G401.6 (cell line): ENCODE measurements at regions not wholly inside any gene's neighbourhood (a gene's known extent, or its start where the extent isn't known, plus 50 kb on each side); places are given as distances from the start of the nearest gene placed in this dataset.
"Not testable (repeated sequence)": the region's sequence is repeated elsewhere in the genome, so short reads cannot be mapped to it uniquely, and the experiment has no call there.

Experiments used
- FAIRE-seq: peaks from 2 replicates; lab custom pipeline; 2012; peaks lifted over from hg19 to GRCh38; lab: Jason Lieb, UNC

DNA sequence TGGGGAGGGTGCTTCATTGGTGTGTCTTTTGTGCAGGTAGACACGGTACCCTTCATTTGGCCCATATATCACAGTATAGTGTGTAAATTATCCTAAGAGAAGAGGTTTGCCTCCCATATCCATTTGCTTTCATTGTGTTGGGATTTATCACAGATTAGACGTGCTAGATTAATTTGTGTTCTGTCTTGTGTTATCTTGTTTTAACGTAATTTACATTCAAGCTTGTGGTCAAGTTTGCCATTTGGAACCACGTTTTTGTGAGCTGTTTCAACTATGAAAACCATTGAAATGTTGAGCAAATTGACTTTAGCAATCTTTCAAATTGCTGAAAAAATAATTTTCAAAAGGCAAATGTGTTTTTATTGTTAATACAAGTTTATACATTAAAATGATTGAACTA is 1826.5 kb downstream of the SLITRK5 start:
- FAIRE-seq, result no peak

DNA sequence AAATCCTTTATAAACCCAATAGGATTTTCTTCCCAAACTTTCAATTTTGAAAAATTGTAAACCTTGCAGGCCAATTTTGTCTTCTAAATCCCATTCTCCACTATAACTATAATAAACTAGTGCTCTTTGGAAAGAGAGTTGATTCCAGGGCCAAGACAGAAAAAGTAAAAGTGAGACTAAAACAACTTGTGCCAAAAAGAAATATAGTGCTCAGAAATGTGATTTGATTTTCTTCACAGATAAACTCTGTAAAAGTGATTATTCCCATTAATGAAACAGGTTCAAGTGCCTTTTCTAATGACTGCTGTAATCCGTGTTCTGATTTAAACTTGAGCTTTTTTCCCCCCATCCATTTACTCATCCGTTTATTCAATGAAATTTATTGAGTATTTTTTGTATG is 1831.1 kb downstream of the SLITRK5 start:
- no peak for FAIRE-seq

DNA sequence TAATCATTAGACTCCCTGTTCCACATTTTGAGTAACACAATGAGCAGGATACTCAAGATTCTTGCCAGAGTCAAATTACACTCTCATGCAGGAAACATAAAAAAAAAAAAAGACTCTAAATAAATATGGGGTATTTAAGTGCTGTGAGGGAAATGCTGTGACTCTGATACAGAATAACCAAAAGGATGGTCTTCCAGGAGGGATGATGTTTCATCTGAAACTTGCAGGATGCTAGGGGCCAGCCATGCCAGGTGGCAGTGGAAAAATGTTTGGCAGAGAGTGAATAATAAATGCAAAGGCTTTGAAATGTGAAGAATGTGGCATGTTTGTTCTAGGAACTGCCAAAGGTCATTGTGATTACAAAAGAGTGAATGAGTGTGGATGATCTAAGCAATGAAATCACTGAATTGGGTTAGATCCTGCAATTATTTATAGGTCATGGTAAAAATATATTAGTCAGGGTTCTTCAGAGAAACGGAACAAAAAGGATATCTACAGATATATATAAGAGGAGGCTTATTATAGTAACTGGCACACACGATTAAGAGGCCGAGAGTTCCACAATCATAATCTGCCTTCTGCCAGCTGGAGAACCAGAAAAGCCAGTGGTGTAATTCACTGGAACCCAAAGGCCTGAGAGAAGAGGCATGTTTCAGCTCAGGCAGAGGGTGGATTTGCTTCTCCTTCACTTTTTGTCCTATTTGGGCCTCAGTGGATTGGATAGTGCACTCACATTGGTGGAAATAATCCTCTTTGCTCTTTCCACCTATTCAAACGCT is 1832.8 kb upstream of the MIR17HG start:
- no peak for FAIRE-seq

DNA sequence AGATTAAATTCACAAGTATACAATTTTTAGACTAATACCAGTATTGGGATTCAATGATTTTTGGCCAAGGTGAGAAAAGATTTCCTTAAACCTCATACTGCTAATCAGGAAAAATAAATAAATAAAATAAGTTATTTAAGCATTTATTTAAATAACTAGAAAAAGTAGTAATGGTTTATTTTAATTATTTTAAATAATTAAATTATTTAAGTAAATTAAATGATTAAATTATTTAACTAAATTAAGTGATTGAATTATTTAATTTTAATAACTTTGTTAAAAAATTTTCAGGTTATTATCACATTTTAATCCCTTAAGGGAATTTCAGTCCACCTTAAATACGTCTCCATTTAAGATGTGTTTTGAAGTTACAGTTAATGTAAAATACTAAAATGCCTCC is 1831.5 kb upstream of the MIR17HG start:
- FAIRE-seq, result peak; percentile 97

DNA sequence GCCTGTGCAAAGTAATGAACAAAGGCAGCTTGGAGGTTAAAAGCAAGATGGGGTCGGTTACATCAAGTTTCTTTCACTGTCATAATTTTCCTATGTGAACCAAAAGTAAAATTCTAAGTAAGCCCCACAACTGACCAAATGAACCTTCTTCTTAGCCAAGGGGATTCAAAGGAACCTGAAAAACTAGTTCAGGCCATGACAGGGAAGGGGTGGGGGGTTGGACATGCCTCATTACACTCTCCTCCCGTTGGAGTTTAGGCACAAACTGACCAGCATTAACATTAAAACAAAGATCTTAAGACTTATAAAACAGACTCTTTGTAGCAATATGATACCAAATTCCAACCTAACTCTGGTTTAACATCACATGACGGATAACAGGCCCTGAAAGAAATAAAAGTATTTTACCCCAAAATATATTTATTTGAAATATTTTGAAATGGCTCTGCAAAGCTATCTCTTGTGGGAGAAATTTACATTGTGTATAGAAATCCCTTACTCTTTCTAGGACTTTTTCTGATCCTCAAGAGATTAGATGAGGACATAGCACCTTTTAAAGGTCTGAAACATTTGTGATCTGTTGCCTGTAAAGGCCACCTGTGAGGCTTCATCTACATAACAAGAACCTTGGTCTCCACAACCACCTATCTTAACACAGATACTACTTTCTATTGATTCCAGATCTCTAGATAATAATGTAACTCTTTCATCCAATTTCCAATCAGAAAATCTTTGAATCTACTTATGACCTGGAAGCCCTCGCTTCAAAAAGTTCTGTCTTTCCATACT is 1829.0 kb upstream of the MIR17HG start:
- FAIRE-seq, result no peak

DNA sequence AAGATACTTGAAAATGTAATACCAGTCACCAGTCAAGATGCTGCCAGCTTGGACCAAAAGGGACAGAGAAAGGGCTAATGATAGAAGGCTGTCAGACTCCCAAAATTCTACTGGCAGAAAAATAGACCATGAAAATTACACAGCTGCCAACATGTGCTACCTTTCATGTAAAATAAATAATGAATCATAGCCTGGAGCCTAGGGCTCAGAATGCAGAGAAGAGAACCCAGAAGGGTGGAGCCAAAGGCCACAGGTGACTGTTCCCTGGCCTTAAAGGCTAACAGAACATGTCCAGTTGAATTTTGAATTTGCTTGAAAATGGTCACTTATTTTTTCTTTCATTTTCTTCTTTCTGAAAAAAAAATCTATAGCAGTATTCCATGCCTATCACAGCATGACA is 1827.0 kb upstream of the MIR17HG start:
- no peak for FAIRE-seq

DNA sequence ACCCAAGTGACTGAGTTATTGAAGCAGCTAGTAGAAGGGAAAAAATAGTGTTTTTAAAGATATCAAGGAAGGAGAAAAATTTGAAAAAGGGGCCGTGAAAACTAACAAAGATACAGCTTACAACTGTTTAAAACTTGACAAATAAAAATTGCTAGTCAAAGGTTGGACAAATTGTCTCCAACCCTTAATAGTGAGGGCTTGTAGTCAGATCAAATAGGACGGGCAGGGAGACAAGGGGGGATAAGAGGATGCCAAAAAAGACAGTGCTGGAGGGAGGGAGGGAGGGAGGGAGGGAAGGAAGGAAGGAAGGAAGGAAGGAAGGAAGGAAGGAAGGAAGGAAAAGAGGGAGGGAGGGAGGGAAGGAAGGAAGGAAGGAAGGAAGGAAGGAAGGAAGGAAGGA is 1825.8 kb upstream of the MIR17HG start:
- FAIRE-seq, result not testable (repeated sequence)

DNA sequence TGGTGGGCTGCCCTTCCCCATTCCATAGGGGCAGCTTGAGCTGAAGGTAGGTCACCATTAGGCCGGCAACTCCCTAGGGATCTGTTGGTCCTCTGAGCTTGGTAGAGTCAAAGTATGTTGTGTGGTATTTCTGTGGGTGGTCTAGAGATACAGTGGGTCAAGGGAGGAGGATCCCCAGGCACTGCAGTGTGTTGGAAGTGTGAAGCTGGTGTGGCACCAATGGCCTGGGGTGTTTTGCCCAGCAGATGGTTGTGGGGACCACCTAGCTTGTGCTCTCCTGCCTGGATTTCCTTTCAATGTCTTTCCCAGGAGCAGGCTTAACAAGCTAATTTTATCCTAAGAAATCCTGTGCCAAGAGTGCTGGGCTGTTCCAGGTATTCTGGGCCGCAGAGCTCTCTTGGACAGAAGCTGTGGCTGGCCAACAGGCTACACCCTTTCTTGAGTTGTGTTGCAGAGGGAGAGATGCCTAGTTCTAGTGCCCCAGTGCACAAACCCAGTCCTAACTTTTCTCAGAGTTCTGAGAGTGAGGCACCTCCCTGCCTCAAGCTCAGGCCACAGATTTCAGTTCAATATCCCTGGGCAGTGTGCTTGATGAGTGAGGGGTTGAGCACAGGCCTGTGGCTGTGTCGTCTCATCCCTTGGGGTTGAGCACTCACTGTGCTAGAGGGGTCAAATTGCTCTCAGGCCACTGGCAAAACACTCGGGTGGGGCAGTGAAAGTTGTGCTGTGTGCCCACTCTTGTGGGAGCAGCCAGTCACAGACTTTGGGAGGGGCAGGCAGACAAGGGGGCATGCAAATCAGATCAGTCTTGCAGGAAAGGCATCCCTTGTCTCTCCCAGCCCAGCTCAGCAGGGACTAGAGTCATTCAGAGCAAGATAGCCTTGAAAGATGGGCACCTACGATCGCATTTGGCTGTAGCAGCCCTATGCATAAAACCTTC is 1806.1 kb upstream of the MIR17HG start:
- FAIRE-seq, result no peak

DNA sequence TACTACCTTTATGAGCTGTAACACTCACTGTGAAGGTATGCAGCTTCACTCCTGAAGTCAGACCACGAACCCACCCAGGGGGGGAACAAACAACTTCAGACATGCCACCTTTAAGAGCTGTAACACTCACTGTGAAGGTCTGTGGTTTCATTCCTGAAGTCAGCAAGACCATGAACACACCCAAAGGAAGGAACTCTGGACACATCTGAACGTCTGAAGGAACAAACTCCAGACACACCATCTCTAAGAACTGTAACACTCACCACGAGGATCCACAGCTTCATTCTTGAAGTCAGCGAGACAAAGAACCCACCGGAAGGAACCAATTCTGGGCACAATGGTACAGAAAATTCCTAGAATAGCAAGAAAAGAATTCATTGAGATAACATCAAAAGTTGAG is 1796.5 kb upstream of the MIR17HG start:
- no peak for FAIRE-seq

DNA sequence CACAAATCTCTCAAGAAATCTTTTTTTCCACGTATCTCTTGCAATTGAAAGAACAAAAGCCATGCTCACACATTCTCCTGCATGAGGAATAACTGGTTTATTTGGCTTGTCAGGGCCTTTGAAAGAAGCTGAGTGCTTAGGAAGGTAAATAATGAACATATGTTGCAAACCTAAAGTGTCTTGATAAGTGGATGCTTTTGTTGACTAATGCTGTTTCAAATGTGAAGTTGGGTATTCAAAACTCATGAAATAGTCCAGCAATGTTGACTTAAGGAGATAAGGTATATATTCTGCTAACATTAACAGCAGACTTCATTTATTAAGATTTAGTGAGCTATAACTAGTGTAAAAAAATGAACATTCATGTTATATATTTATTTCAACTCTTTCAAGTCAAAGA is 1792.7 kb upstream of the MIR17HG start:
- FAIRE-seq, result no peak

DNA sequence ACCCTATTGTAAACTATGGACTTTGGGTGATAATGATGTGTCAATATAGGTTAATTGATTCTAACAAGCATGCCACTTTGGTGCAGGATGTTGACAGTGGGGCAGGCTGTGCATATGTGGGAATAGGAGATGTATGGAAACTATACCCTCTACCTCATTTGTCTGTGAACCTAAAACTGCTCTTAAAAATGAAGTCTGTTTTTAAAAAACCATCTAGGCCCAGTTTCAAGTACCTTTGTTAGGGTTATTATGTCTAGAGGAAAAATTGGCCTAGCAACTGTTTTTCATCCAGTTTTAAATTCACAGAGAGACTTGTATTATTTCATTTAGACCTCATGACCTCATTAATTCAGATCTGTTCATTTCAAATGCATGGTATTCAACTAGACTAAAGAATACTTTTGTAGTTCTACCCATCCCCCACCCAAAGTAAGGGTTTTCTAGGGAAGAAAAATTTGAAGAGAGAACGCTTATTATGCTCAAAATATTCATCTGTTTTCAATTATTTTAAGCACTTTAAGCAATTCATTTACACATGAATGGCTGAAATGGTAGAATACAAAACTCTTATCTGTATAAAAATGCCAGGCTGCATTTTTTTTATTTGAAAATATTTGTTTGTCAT is 1781.9 kb upstream of the MIR17HG start:
- FAIRE-seq, result no peak

DNA sequence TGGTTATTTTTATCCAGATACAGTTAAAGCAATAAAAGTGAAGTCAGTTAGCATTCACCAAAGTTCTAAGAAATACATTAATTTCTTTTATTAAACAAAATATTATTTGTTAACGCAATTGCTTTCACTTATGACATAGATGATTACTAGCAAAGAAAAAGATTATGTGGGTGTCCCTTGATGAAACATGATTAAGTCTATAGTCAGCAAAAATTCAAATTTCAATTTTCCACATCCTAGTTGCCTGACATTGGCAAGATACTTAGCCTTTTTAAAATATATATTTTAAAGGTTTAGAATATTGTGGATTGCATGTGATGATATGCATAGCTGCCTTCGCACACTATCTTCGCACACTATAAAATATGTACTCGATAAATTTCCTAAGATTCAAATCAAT is 1780.5 kb upstream of the MIR17HG start:
- peak; percentile 8 for FAIRE-seq

DNA sequence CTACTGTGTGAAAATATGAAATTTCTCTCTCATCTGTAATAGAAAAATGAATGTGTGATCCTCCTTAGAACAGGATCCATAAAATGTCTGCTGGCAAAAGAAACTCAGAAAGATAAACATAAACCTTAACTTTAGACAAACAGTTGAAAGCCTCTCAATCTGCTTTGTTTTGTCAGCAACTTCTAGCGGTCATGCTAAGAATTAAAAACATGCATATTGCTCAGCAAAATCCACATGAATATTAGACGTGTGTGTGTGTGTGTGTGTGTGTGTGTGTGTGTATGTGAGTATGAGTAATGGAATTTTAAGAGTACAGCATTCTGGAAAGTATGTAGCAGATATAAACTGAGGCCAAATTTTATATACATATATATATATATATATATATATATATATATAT is 1779.2 kb upstream of the MIR17HG start:
- FAIRE-seq, result no peak

DNA sequence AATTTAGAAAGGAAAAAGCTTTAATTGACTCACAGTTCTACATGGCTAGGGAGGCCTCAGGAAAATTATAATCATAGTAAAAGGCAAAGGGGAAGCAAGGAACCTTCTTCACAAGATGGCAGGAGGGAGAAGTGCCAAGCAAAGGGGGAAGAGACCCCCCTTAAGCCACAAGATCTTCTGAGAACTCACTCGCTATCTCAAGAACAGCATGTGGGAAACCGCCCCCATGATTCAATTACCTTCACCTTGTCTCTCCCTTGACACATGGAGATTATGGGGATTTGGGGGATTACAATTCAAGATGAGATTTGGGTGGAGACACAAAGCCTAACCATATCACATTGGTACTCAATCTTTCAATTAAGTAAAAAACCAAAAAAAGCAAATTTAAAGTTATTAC is 1778.7 kb upstream of the MIR17HG start:
- FAIRE-seq, result no peak

DNA sequence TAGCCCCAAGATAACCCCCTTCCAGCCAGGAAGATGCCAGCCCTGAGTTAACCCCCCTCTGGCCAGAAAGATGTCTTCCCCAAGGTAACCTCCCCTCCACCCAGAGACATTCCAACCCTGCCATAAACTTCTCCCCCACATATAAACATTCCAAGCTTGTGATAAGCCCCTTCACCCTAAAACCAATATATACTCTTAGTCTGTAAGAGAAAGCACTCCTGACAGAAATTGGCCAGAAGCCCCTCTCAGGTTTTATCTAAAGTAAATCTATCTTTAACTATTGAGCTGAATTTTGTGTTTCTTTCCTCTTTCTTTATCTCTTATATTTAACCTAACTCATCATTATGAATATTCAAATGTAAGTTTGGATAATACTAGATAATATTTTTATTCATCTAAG is 1775.8 kb upstream of the MIR17HG start:
- no peak for FAIRE-seq

DNA sequence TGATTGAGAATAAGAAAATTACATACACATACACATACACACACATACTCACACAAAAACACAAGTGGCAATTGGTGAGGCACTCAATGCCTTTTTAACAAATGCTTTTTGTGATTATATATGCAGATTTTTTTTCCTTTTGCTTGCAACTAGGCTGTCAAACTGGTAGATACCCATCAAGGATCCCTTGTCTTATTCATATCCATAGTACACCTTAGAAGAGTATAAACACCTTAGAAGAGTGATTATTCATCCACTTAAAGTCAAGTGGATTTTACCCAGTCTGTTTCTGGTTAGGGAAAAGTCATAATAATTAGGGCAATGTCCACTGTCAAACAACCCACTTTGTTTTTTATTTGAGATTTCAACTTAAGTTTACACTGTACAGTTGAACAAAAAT is 1773.4 kb upstream of the MIR17HG start:
- FAIRE-seq, result no peak

DNA sequence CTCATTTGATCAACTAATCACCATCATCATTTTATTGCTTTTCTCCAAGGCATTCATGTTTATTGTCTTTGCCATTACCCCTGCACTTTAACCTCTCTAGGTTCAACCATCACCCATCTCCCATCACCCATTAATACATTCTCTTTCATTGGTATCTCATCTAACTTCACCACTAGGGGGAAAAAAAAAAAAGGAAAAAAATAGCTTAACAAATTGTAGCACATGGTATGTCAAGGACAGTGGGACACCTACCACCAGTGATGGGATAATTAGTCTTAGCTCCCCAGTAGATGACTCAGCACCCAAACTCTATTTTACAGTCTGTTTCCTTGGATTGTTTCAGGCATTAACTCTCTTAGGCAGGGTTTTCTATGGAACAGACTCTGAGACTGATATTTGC is 1770.2 kb upstream of the MIR17HG start:
- FAIRE-seq, result no peak

DNA sequence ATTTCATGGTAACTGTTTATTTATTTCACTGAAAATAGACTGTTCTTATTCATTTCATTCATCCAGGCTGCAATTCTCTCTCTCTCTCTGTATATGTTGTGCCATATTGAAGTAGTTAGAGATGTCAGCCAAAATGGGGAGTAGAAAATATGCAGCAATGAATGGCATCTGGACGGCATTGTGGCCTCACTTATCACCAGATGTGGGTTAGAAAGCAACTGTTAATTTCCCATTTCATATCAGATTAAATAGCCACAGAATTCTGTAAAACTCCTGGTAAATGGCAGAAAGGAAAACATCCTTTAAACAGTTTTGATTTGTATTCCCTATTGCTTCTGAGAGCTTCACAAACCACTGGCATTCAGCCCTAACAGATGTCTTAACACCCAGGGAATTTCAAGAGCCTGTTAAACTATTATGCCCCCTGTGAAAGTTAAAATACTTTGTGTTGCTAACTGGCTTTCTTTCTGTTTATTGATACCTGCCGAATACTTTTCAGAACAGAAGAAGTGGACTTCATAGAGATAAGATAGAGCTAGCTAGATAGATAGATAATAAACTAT is 1763.3 kb upstream of the MIR17HG start:
- FAIRE-seq, result no peak

DNA sequence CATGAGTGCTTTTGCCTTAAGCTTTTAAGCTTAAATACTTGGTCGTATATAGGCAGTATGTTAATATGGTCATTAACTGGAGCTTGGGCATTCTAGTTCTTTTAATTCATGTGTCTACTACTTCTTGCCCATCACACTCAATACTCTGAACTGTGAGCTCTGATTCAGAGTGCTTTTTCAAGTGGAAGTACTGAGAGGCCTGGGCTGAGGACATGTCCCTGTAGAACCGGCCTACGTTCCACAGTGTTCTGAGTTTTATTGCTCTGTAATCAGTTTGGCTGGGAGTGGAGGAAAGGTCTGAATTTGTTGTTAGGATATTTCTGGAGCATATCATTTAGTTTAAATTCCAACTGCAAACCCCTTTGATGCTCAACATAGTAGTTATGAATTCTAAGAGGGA is 1744.8 kb upstream of the MIR17HG start:
- no peak for FAIRE-seq

DNA sequence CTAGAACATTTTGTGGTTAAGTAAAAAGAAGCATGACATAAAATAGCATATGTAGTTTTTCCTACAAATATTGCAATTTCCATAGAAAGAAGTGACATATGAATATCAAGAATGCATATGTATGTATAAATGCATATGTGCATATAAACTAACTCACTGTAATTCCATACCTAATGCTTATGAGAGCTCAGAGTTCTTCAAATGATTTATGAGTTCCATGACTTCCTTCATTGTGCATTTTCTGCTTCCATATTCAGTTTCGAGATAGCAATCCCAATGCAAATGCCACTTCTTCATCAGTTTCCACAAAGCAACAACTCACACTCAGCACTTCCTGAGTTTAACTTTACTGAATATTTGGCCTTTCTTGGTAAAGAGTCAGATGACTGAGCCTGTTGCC is 1744.3 kb upstream of the MIR17HG start:
- FAIRE-seq, result no peak

DNA sequence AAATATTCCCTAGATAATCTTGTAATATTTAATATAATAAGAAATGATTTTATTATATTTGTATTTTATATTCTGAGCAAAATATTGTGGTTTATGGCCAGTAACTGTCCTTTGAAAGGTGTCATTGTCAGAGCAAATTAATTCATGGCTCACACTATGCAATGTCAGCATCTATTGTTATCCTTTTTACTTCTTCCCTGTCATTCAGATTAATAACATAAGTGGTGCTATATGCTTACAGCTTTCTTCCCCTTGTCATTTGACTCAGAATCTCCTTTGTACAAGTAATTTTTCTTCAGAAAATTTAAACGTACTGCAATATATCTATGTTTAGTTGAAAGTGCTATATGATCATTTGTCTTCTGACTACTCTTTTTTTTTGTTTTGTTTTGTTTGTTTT is 1738.2 kb upstream of the MIR17HG start:
- FAIRE-seq, result no peak

DNA sequence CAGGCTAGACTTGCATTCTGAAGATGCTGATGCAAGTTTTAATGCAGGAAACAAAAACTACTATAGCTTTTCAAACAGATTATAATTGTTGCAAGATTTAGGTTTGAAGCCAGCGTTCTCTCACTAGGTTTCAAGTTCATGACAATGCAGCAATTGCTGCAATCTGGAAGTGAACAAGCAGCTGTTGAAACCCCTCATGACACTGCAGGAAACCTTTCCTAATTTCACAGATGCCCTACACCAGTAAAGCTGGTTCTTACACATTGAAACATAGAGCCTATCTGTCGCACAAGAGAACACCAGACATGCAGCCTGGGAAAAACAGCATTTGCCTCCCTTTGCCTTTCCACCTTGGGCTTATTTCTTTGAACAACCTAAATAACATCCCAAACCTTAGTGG is 1737.2 kb upstream of the MIR17HG start:
- no peak for FAIRE-seq
